Mucosa of gallbladder (tissue), 1 donor: ENCODE measurements at regions not wholly inside any gene's neighbourhood (a gene's known extent, or its start where the extent isn't known, plus 50 kb on each side); places are given as distances from the start of the nearest gene placed in this dataset.

Source experiments
- DNase-seq: peaks from one replicate; pipeline ENCODE4 v3.0.0-alpha.2; 2020; ENCODE audit warnings: low spot score
- donor health status: DM: no; HTN: no; CAD: no.

DNA sequence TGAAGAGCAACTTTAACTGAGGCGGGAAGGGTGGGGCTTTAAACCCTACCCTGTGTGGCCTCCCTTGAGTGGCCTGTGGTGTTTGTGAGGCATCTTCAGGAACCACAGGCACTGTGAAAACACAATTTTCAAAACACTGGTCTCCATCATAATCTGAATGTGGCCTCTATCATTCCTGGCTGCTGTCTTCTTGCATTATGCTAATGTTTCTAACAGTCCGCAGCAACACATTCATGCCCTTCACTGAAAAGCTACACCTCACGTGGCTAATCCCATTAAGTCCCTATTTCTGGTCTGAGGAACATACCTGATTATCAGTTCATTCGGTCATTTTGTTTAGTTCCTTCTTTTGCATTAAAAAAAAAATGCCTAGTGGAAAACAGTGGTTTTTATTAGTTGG lies 94.6 kb downstream of the F11 start:
- no peak for DNase-seq

DNA sequence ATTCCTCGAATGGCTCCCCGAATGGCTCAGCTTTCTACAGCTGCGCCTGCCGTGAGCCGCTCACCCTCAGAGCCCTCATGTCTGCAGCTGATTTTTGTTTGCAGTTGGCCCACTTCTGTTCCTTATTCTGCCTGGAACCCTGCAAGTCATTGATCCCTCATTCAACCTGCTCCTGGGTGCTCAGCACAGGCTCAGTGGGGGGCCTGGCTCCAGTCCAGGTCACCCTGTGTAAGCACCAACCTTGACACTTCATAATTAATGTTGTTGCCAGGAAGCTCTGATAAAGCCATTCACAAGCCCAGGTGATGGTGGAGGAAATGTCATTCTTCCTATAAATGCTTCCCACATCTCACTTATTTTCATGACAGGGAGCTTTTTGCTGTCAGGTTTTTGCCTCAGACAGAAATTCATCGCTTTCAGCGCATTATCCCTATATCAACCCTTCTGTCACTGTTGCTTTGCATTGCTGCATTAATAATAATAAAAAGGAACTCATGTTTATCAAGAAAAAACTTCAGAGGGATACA lies 85.7 kb downstream of the F11 start:
- DNase-seq: peak; percentile 85

DNA sequence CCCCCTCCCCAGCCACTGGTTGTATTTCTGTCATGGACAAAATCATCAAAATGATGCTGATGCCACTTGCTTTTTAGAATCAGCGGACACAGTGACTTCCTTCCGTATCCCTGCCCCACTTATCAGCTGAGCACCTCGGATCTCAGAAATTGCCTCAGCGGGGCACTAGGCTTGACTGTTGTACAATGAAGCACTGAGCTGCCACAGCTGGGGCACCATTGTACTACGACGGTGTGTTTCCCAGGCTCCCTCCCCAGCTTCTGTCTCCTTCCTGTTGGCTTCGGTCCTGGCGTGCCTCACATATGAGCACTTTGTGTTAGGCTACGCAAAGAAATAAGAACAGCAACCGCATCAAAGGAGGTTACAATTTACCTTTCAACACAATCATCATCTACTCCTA lies 82.4 kb downstream of the F11 start:
- DNase-seq: peak; percentile 52

DNA sequence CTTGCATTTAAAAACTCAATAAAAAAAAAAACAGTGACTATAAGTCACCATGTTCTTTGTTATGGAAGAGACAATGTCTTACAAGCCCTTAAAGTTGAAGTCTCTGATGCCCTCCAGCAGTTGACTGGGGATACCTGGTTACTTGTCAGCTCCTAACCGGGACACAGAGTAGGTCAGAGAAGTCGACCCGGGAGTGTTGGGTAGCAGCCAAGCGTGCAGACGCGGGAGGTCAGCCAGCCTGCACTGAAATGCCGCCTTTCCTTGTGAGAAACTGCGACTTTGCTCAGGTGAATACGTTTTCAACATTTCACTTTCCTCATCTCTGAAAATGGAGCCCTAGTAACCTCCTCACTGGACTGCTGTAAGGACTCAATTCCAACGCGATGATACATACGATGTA lies 81.8 kb downstream of the F11 start:
- DNase-seq: peak; percentile 31

DNA sequence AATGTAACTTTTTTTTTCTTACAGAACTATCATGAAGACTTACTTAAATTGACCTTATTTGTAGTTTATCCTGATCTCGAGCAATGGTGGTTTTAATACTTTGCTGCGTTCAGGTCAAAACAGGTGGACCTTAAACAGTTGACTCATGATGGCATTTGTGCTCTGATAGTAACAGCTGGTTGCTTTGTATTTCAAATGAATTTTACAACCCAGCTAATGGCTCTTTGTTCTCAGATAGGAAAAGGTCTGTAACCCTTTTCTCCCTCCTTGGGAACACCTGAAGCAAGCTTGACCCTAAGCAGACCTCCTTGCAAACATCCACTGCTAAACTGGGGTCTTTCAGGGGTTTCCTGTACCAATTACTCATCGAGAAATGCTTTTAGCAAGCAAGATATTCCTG lies 79.2 kb downstream of the F11 start:
- DNase-seq: no peak

DNA sequence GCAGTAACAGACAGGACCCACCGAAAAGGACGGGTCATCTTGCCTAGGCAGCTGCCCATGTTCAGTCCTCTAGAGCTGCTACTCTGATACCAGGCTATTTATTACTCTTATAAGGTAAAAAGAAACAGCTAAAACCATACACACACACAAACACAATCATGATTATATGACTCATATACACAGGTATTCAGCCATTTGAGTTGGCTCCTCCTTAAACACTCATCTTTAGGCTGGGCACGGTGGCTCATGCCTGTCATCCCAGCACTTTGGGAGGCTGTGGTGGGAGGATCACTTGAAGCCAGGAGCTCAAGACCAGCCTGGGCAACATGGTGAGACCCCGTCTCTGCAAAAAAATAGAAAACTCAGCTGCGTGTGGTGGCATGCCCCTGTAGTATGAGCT lies 76.6 kb downstream of the F11 start:
- no peak for DNase-seq

DNA sequence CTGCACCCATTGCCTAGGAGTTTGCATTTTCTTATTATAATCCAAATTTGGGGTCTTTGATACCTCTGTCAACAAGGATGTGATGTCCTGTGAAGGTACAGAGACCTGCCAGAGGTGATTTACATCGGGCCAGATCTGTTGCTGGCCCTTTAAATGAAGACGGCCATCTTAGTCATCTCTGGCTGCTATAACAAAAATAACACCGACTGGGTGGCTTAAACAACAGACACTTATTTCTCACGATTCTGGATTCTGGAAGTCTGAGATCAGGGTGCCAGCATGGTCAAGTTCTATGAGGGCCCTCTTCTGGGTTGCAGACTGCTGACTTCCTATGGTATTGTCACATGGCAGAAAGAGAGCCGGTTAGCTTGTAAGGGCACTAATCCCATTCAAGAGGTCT lies 75.7 kb downstream of the F11 start:
- DNase-seq: no peak
